ENCODE measurements at regions not wholly inside any gene's neighbourhood (a gene's known extent, or its start where the extent isn't known, plus 50 kb on each side); places are given as distances from the start of the nearest gene placed in this dataset.

DNA sequence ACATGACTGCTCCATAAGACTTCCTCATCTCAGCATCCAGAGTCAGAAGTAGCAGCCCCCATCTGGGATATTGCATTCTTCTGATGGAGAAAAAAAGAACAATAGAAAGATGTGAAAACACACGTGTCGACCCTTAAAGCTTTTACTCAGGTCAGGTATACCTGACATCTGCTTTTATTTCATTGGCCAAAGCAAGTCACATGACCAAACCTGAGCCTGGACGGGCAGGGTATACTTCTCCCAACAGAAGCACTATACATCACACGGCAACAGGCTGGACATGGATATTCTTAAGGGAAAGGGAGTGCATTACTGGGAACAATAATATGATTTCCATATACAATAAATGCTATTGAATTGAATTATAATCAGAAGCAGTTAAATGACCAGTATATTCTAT lies 243.3 kb downstream of the LMO4 start:
- Histone ChIP-seq H3K4me1 (ENCODE audit: control insufficient read depth, insufficient read depth, low read length) (no peaks in the 10 kb centered on the region), H3K27ac (ENCODE audit: control insufficient read depth, insufficient read depth) (no peak overlapping the region), H4K20me1 (ENCODE audit: control insufficient read depth, insufficient read depth) (no peaks in the 10 kb centered on the region), H3K79me2 (ENCODE audit: control insufficient read depth, insufficient read depth, low read length) (no peaks in the 10 kb centered on the region), H3K9me3 (replicated peaks; ENCODE audit: control insufficient read depth, insufficient read depth, low read length) (no peaks in the 10 kb centered on the region), H2AFZ (ENCODE audit: control insufficient read depth, low read depth, low read length) (no peak overlapping the region), H3K4me2 (ENCODE audit: control insufficient read depth, insufficient read depth) (no peak overlapping the region), H3K4me3 (no peak overlapping the region), H3K36me3 (ENCODE audit: control insufficient read depth in 2 of 2, insufficient read depth in 2 of 2, low read length in 1 of 2) (no peaks in the 10 kb centered on the region), H3K9ac (ENCODE audit: control insufficient read depth, insufficient read depth, low read length) (no peak overlapping the region), H3K27me3 (replicated peaks in 1 of 2; ENCODE audit: control insufficient read depth in 2 of 2, insufficient read depth in 2 of 2, low read length in 1 of 2) (peaks cover 0 to 3% of the 10 kb centered on the region in 2 experiments; a peak in 2 of 4 replicates)
- no peak for DNase-seq (ENCODE audit: low read depth, low spot score)
- TF ChIP-seq HDAC2 (IDR thresholded peaks at IDR 0.05) (no peak), E4F1 (IDR thresholded peaks at IDR 0.05; ENCODE audit: borderline replicate concordance, partially characterized antibody) (no peak), RAD51 (IDR thresholded peaks at IDR 0.05) (no peak), POLR2AphosphoS2 (IDR thresholded peaks at IDR 0.05; ENCODE audit: low read depth, low read length) (no peak), E2F8 (IDR thresholded peaks at IDR 0.05; ENCODE audit: low read depth, partially characterized antibody) (no peak)
- TF ChIP-seq, protein P1, sequence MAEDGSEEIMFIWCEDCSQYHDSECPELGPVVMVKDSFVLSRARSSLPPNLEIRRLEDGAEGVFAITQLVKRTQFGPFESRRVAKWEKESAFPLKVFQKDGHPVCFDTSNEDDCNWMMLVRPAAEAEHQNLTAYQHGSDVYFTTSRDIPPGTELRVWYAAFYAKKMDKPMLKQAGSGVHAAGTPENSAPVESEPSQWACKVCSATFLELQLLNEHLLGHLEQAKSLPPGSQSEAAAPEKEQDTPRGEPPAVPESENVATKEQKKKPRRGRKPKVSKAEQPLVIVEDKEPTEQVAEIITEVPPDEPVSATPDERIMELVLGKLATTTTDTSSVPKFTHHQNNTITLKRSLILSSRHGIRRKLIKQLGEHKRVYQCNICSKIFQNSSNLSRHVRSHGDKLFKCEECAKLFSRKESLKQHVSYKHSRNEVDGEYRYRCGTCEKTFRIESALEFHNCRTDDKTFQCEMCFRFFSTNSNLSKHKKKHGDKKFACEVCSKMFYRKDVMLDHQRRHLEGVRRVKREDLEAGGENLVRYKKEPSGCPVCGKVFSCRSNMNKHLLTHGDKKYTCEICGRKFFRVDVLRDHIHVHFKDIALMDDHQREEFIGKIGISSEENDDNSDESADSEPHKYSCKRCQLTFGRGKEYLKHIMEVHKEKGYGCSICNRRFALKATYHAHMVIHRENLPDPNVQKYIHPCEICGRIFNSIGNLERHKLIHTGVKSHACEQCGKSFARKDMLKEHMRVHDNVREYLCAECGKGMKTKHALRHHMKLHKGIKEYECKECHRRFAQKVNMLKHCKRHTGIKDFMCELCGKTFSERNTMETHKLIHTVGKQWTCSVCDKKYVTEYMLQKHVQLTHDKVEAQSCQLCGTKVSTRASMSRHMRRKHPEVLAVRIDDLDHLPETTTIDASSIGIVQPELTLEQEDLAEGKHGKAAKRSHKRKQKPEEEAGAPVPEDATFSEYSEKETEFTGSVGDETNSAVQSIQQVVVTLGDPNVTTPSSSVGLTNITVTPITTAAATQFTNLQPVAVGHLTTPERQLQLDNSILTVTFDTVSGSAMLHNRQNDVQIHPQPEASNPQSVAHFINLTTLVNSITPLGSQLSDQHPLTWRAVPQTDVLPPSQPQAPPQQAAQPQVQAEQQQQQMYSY (CRISPR knock-in tag; IDR thresholded peaks at IDR 0.05) = no peak
- no peak for ATAC-seq
- in situ Hi-C loops (cut with MboI) = no loop called here
- ChIA-PET CTCF (no interaction called here), SMC1A (ENCODE audit: uncharacterized antibody, unreplicated experiment) (interaction anchor here (1.0 kb wide), 1 partner anchor 9 kb away, joined by 3 read pairs; no protein-coding TSS in a partner anchor), POLR2A (no interaction called here), RAD21 (ENCODE audit: unreplicated experiment) (no interaction called here)
- 84% methylated on average over 4 of the region's 4 CpGs for WGBS (ENCODE audit: insufficient coverage, insufficient replicate concordance, low lambda C conversion rate, missing lambda C conversion rate)
- no TSS peak for BruUV-seq (replicated peaks)
- intact Hi-C loops (cut with micrococcal nuclease; ENCODE audit: unreplicated experiment) = no loop called here
- FAIRE-seq = no peak

Data from GM12878 (cell line).